ENCODE measurements at regions not wholly inside any gene's neighbourhood (a gene's known extent, or its start where the extent isn't known, plus 50 kb on each side); places are given as distances from the start of the nearest gene placed in this dataset.

GRCh38 chr2:18475884-18476283 lies 84.6 kb downstream of the RDH14 start:
- TF ChIP-seq, protein P1, sequence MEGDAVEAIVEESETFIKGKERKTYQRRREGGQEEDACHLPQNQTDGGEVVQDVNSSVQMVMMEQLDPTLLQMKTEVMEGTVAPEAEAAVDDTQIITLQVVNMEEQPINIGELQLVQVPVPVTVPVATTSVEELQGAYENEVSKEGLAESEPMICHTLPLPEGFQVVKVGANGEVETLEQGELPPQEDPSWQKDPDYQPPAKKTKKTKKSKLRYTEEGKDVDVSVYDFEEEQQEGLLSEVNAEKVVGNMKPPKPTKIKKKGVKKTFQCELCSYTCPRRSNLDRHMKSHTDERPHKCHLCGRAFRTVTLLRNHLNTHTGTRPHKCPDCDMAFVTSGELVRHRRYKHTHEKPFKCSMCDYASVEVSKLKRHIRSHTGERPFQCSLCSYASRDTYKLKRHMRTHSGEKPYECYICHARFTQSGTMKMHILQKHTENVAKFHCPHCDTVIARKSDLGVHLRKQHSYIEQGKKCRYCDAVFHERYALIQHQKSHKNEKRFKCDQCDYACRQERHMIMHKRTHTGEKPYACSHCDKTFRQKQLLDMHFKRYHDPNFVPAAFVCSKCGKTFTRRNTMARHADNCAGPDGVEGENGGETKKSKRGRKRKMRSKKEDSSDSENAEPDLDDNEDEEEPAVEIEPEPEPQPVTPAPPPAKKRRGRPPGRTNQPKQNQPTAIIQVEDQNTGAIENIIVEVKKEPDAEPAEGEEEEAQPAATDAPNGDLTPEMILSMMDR (IDR thresholded peaks at IDR 0.05): no peak
- TF ChIP-seq POLR2A (IDR thresholded peaks at IDR 0.05): no peak
